ENCODE measurements at regions not wholly inside any gene's neighbourhood (a gene's known extent, or its start where the extent isn't known, plus 50 kb on each side); places are given as distances from the start of the nearest gene placed in this dataset.

DNA sequence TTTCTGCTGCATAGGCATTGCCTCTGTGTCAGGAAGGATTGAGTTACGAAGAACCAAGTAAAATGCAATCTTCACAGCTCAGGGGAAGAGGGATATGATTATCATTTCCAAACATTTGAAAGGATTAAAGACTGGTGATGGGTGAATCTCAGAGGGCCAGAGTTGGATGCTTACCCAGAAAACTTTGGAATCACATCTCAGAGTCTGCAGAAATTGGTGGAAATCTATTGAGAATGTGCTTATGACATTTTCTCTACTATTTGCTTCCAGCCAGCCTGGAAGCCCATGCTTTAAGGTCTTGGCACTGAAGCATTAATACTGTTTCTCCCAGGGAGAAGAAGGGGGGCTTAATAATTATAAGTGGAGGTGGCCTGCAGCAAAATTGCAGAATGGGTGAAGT is 1301.4 kb upstream of the PIK3C3 start:
- TF ChIP-seq, protein P1, sequence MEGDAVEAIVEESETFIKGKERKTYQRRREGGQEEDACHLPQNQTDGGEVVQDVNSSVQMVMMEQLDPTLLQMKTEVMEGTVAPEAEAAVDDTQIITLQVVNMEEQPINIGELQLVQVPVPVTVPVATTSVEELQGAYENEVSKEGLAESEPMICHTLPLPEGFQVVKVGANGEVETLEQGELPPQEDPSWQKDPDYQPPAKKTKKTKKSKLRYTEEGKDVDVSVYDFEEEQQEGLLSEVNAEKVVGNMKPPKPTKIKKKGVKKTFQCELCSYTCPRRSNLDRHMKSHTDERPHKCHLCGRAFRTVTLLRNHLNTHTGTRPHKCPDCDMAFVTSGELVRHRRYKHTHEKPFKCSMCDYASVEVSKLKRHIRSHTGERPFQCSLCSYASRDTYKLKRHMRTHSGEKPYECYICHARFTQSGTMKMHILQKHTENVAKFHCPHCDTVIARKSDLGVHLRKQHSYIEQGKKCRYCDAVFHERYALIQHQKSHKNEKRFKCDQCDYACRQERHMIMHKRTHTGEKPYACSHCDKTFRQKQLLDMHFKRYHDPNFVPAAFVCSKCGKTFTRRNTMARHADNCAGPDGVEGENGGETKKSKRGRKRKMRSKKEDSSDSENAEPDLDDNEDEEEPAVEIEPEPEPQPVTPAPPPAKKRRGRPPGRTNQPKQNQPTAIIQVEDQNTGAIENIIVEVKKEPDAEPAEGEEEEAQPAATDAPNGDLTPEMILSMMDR (IDR thresholded peaks at IDR 0.05; ENCODE audit: insufficient read depth, low read depth, low read length): no peak
- DNase-seq (ENCODE audit: low read depth): no peak
- H3K4me3 ChIP-seq (ENCODE audit: low read depth, low read length): no peak overlapping the region

DNA sequence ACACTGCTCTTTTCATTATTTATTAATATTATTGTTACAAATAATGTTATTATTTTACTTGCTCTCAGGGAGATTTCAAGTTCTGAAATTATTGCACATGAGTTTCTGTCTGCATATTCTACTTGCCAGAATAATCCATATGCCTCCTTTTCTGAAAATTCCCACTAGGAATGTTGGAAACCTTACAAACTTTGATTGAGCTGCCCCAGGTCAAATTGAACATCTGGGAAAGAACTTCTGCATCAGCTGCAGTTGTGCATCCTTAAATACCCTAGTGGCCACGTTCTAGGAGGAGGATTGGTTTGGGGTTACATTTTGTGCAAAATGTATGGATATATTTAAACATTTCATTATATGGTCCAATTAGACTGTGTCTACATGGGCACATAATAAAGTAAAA is 1302.7 kb upstream of the PIK3C3 start:
- no peak for DNase-seq (ENCODE audit: low read depth)
- no peak overlapping the region for H3K4me3 ChIP-seq (ENCODE audit: low read depth, low read length)
- TF ChIP-seq, protein P1 (IDR thresholded peaks at IDR 0.05; ENCODE audit: insufficient read depth, low read depth, low read length): no peak

DNA sequence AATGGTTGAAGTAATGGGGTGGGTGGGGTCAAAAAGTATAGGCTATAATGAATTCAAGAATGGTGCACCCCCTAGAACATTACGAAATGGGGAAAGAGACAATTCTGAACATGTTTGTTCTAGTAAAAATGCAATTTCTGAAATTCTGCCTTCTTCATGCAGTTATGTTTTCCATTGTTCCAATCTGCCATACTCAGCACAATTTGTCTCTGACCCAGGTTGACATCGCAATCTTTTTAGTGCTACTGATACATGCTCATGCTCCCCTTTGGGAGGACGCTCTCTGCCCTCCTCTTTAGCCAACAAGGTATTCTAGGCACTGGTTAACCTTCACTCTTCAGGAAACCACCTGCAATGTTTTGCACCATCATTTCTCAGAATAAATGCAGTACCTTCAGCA is 1303.9 kb upstream of the PIK3C3 start:
- TF ChIP-seq, protein P1 (IDR thresholded peaks at IDR 0.05; ENCODE audit: insufficient read depth, low read depth, low read length): no peak
- no peak overlapping the region for H3K4me3 ChIP-seq (ENCODE audit: low read depth, low read length)
- DNase-seq (ENCODE audit: low read depth): no peak

DNA sequence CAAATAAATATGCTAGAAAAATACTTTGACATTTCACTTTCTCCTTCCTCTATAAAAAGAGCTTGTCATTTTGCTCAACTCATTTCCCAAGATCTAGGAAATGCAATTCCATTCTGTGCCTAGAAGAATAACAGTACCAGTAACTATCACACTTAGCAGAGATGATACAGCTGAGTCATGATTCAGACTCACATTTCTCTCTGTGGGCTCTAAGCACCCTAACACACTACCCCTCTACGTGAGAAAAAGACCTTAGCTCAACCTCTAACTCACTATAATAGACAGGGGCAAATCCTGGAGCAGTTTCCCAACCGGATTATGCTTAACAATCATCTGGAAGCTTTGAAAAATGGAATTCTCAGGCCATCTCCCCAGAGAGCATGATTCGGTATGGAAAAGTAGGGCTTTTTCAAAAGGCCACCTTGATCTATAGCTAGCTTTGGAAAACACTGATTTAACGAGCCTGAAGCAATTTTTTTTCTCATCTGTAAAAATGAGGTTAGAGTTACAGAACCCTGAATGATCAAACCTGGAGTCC is 1312.3 kb upstream of the PIK3C3 start:
- TF ChIP-seq, protein P1 (IDR thresholded peaks at IDR 0.05; ENCODE audit: insufficient read depth, low read depth, low read length): no peak
- DNase-seq (ENCODE audit: low read depth): no peak
- H3K4me3 ChIP-seq (ENCODE audit: low read depth, low read length): no peak overlapping the region

- TF ChIP-seq, protein P1 (IDR thresholded peaks at IDR 0.05; ENCODE audit: insufficient read depth, low read depth, low read length): no peak
- H3K4me3 ChIP-seq (ENCODE audit: low read depth, low read length): no peak overlapping the region
- no peak for DNase-seq (ENCODE audit: low read depth)
These were observed 1323.7 kb upstream of the PIK3C3 start for GRCh38 chr18:40631319-40631718.

DNA sequence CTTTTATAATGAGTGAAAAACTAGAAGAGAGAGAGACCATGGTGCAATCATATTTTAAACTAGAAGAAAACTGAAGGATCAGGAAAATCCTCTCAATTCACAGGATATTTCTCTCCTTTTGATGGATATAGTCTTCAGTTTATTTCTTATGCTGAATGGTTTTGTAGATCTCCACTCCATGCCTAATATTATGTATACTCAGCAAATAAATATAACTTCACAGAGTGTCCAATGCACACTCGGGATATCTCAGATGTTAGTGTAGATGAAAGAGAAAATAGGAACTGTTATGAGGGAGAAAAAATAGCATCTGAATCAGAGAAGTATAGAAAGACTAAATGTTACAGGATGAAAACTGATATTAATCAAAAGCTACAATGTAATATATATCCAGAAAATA is 1324.5 kb upstream of the PIK3C3 start:
- H3K4me3 ChIP-seq (ENCODE audit: low read depth, low read length): no peak overlapping the region
- DNase-seq (ENCODE audit: low read depth): no peak
- TF ChIP-seq, protein P1 (IDR thresholded peaks at IDR 0.05; ENCODE audit: insufficient read depth, low read depth, low read length): no peak

- no peak for DNase-seq (ENCODE audit: low read depth)
- TF ChIP-seq, protein P1 (IDR thresholded peaks at IDR 0.05; ENCODE audit: insufficient read depth, low read depth, low read length): no peak
- H3K4me3 ChIP-seq (ENCODE audit: low read depth, low read length): no peak overlapping the region
These were observed 1330.1 kb upstream of the PIK3C3 start for GRCh38 chr18:40624959-40625358.

Data from fibroblast of villous mesenchyme (primary cell).